HCT116 (cell line): ENCODE measurements at regions not wholly inside any gene's neighbourhood (a gene's known extent, or its start where the extent isn't known, plus 50 kb on each side); places are given as distances from the start of the nearest gene placed in this dataset.

ENCODE experiments used
- ATF3 ChIP-seq: IDR thresholded peaks from 2 replicates; pipeline ENCODE4 v1.6.1; 2012
- CEBPB ChIP-seq: IDR thresholded peaks from 2 replicates; pipeline ENCODE4 v1.6.1; 2012; ENCODE audit warnings: low read depth
- CTCF ChIP-seq, 3 experiments: fragments of 200-600 bp in 1 of 3; sonication (generic) in 1 of 3; IDR thresholded peaks in 2 of 3; conservative IDR thresholded peaks in 1 of 3; 2 replicates each; pipeline ENCODE4 v1.5.1; 2012 to 2017; ENCODE audit warnings: low read depth in 2 of 3, low read length in 2 of 3, antibody characterized with exemption in 1 of 3, borderline replicate concordance in 1 of 3, control low read depth in 1 of 3, mild to moderate bottlenecking in 1 of 3, mixed read lengths in 1 of 3, mixed run types in 1 of 3, moderate library complexity in 1 of 3; ENCODE audit not compliant: insufficient read depth in 1 of 3
- EGR1 ChIP-seq: IDR thresholded peaks from 2 replicates; pipeline ENCODE4 v1.6.1; 2012; ENCODE audit warnings: low read depth
- ELF1 ChIP-seq: IDR thresholded peaks from 2 replicates; pipeline ENCODE4 v1.6.1; 2012; ENCODE audit warnings: low read depth, borderline replicate concordance
- JUND ChIP-seq: IDR thresholded peaks from 2 replicates; pipeline ENCODE4 v1.6.1; 2012
- POLR2A ChIP-seq: IDR thresholded peaks from 2 replicates; pipeline ENCODE4 v1.7.0; 2011; ENCODE audit warnings: borderline replicate concordance; ENCODE audit not compliant: insufficient read depth, insufficient read length; ENCODE audit errors: extremely low read depth
- POLR2AphosphoS5 ChIP-seq: IDR thresholded peaks from 2 replicates; pipeline ENCODE4 v1.6.1; 2011; ENCODE audit warnings: mild to moderate bottlenecking, low read depth, low read length, moderate library complexity
- RAD21 ChIP-seq: IDR thresholded peaks from 2 replicates; pipeline ENCODE4 v1.6.1; 2012; ENCODE audit warnings: low read depth, mild to moderate bottlenecking
- SIN3A ChIP-seq: IDR thresholded peaks from 2 replicates; pipeline ENCODE4 v1.6.1; 2012; ENCODE audit warnings: low read depth
- TCF7L2 ChIP-seq: IDR thresholded peaks from 2 replicates; pipeline ENCODE4 v1.7.0; 2011; ENCODE audit warnings: borderline replicate concordance, inconsistent platforms; ENCODE audit not compliant: insufficient read depth, insufficient read length; ENCODE audit errors: extremely low read depth
- YY1 ChIP-seq: IDR thresholded peaks from 2 replicates; pipeline ENCODE4 v1.6.1; 2011; ENCODE audit warnings: low read length, low read depth, moderate library complexity, mild to moderate bottlenecking; ENCODE audit not compliant: insufficient replicate concordance; ENCODE audit errors: extremely low read depth
- ZFX ChIP-seq: fragments of 450-650 bp; IDR thresholded peaks from 2 replicates; pipeline ENCODE4 v1.6.1; 2017
- ZNF274 ChIP-seq: fragments of 200-500 bp; sonication (Bioruptor generic); IDR thresholded peaks from 2 replicates; pipeline ENCODE4 v1.6.1; 2014; ENCODE audit warnings: mild to moderate bottlenecking, low read depth, low read length, inconsistent platforms

- TF ChIP-seq ZFX (no peak), CTCF (IDR thresholded peaks at IDR 0.05 in 2 of 3, conservative IDR thresholded peaks at IDR 0.05 in 1 of 3; ENCODE audit: borderline replicate concordance in 1 of 3, insufficient read depth in 1 of 3, low read depth in 2 of 3, low read length in 2 of 3) (no peak), JUND (no peak), TCF7L2 (no peak), SIN3A (no peak), POLR2AphosphoS5 (no peak), POLR2A (no peak), YY1 (no peak), RAD21 (no peak), ATF3 (no peak), EGR1 (no peak), ELF1 (no peak), ZNF274 (no peak), CEBPB (no peak)
Observed at GRCh38 chr5:27962198-27962597, 923.8 kb upstream of the CDH9 start.
